GM12874 (cell line): ENCODE measurements at regions not wholly inside any gene's neighbourhood (a gene's known extent, or its start where the extent isn't known, plus 50 kb on each side); places are given as distances from the start of the nearest gene placed in this dataset.

Experiments
- TF ChIP-seq, protein P1 (sequence below): IDR thresholded peaks from 2 replicates; pipeline ENCODE4 v1.5.1; 2011; ENCODE audit warnings: low read depth, mild to moderate bottlenecking, control low read depth, low read length, moderate library complexity; ENCODE audit not compliant: insufficient read depth

DNA sequence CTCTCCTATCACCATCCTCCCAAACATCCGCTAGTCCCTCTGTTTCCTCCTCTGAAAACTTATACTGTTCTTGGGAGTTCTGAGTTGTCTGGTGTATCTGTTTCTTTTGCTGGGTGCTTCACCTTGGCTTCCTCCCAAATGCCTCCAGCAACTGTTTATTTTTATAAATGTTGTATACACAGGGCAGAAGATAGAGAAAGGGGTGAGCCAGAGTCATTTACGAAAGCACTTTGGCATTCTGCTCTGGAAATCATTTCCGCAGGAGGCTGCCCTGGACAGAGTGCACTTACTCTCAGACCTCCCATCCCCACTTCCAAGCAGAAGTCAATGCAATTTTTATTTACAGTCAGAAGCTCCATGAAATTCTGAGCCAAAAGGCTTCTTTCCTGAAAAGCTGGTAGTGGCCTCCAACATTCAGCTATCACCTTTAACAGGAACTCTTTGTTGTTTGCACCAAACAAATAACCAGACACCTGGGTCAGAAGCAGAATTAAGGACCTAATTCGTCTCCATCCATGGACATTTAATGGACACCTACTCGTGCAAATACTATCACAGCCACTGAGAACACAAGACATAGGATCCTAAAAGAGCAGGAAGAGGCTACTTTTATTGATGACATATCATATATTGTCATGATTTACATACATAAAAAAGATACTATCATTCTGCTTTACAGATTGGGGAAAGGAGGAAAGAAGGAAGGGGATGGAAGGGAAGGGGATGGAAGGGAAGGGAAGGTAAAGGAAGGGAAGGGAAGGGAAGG, 229.5 kb upstream of the PAPPA start:
- TF ChIP-seq, protein P1, sequence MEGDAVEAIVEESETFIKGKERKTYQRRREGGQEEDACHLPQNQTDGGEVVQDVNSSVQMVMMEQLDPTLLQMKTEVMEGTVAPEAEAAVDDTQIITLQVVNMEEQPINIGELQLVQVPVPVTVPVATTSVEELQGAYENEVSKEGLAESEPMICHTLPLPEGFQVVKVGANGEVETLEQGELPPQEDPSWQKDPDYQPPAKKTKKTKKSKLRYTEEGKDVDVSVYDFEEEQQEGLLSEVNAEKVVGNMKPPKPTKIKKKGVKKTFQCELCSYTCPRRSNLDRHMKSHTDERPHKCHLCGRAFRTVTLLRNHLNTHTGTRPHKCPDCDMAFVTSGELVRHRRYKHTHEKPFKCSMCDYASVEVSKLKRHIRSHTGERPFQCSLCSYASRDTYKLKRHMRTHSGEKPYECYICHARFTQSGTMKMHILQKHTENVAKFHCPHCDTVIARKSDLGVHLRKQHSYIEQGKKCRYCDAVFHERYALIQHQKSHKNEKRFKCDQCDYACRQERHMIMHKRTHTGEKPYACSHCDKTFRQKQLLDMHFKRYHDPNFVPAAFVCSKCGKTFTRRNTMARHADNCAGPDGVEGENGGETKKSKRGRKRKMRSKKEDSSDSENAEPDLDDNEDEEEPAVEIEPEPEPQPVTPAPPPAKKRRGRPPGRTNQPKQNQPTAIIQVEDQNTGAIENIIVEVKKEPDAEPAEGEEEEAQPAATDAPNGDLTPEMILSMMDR, result no peak

DNA sequence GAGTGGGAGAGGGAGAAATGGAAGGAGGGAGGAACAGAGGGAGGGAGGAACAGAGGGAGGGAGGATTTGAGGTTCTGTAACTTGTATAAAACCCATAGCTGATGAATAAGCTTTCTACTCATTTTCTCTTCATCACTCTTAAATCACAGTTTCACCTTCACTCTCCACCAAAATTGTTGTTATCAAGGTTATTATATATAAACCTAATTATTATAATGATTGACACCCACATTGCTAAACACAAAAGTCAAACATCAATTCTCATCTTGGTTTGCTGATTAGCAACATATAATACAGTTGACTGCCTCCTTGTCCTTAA, 229.0 kb upstream of the PAPPA start:
- TF ChIP-seq, protein P1, result no peak

- TF ChIP-seq, protein P1, result no peak
Observed at GRCh38 chr9:115925424-115925823, 228.2 kb upstream of the PAPPA start.

DNA sequence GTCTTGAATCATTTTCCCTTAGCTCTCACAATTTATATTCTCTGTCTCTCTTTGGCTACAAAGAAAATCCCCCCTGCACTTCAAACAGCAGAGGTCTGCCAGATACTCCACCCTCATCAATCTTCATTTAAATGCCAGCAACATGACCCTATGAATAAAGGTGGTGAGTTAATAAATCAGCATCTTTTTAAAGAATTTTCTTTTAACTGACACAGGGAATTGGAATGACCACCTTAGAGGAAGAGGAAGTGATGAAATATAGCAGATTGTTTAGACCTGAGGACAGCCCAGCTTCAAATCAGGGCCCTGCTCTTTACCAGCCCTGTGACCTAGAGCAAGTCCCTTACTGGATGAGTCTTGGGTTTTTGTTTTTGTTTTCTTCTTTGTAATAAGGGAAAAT, 223.1 kb upstream of the PAPPA start:
- TF ChIP-seq, protein P1, result no peak

GRCh38 chr9:115938479-115938878, 215.1 kb upstream of the PAPPA start:
- TF ChIP-seq, protein P1, result no peak

DNA sequence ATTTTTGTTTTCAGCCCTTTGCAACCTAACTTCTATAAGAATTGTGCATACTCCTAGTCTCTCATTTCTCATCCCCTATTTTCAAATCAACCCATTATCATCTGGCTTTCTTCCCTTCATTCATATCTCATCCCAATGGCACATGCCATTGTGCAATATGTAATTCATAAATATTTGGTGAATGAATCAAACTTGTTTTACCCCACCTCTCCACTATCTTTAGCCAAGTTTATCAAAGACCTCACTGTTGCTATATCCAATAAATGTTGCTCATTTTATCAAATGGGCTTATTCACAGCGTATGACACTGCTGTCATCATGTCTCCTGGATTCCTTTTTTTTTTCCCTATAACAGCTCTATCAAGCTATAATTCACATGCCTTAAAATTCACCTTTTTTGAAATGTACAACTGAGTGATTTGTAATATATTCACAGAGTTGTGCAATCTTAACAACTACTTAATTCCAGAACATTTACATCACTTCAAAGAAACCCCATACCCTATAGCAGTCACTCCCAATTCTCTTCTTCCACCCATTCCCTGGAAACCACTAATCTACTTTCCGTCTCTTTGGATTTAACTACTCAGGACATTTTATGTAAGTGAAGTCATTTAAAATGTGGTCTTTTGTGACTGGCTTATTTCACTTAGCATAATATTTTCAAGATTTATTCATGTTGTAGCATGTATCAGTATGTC, 214.4 kb upstream of the PAPPA start:
- TF ChIP-seq, protein P1, result no peak

DNA sequence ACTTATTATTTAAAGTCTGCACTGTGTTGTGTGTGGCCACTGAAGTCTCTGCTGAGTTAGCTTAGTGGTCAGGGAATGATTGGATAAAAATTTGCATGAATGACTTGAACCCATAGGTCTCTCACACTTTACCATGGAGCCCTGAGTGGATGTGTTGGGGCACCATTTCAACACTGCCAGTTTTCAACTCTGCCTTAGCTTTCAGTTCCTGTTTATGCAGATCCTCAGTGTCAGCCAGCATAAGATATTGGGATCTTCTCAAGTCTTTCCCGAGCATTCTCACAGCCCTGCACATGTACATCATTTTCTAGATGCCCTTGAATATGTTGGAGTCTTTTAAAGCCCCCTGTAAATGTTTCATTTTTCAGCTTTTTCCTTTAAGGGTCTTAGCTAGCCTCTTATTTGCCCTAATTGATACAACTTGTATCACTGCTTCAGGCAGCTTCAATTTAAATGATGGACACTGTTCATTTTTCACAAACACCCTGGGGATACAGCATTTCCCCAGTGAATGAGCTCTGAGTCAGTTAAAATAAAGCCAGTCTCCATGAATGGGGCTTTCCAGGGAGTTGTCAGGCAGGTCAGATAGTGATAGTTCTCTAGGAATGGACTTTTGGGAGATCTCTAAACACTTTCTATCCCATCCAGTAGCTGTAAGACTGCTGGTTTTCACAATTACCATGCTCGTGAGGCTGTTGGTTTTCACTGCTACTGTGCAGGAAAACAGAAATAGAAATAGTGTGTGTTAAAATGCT, 211.9 kb upstream of the PAPPA start:
- TF ChIP-seq, protein P1, result no peak
